Cerebellar cortex (tissue), 1 donor: ENCODE measurements at regions not wholly inside any gene's neighbourhood (a gene's known extent, or its start where the extent isn't known, plus 50 kb on each side); places are given as distances from the start of the nearest gene placed in this dataset.

Experiments used
- DNase-seq: peaks from one replicate; pipeline ENCODE4 v3.0.0-alpha.2; 2015; ENCODE audit warnings: low spot score

- no peak for DNase-seq
Observed at GRCh38 chr4:11628093-11628725, 199.5 kb upstream of the HS3ST1 start.

- DNase-seq, result no peak
Observed at GRCh38 chr4:11626066-11626465, 197.4 kb upstream of the HS3ST1 start.

GRCh38 chr4:11625211-11625610 lies 196.5 kb upstream of the HS3ST1 start:
- DNase-seq, result no peak

GRCh38 chr4:11624370-11624769 lies 195.7 kb upstream of the HS3ST1 start:
- no peak for DNase-seq

GRCh38 chr4:11623726-11624037 lies 195.0 kb upstream of the HS3ST1 start:
- DNase-seq, result peak; percentile 23

GRCh38 chr4:11622961-11623725 lies 194.4 kb upstream of the HS3ST1 start:
- no peak for DNase-seq

GRCh38 chr4:11620861-11621260 lies 192.2 kb upstream of the HS3ST1 start:
- DNase-seq, result no peak

GRCh38 chr4:11618666-11619282 lies 190.1 kb upstream of the HS3ST1 start:
- DNase-seq, result no peak

GRCh38 chr4:11616856-11617255 lies 188.2 kb upstream of the HS3ST1 start:
- DNase-seq, result no peak

GRCh38 chr4:11615601-11616000 lies 186.9 kb upstream of the HS3ST1 start:
- no peak for DNase-seq

GRCh38 chr4:11614426-11614825 lies 185.7 kb upstream of the HS3ST1 start:
- no peak for DNase-seq

- DNase-seq, result no peak
Observed at GRCh38 chr4:11611868-11612267, 183.2 kb upstream of the HS3ST1 start.

GRCh38 chr4:11609751-11610150 lies 181.1 kb upstream of the HS3ST1 start:
- no peak for DNase-seq

GRCh38 chr4:11608992-11609391 lies 180.3 kb upstream of the HS3ST1 start:
- no peak for DNase-seq

GRCh38 chr4:11606078-11606477 lies 177.4 kb upstream of the HS3ST1 start:
- no peak for DNase-seq

GRCh38 chr4:11605597-11605996 lies 176.9 kb upstream of the HS3ST1 start:
- no peak for DNase-seq

GRCh38 chr4:11604821-11605220 lies 176.1 kb upstream of the HS3ST1 start:
- no peak for DNase-seq

- no peak for DNase-seq
Observed at GRCh38 chr4:11603591-11604194, 175.0 kb upstream of the HS3ST1 start.

- DNase-seq, result no peak
Observed at GRCh38 chr4:11602606-11603340, 174.1 kb upstream of the HS3ST1 start.

- DNase-seq, result no peak
Observed at GRCh38 chr4:11599064-11599463, 170.4 kb upstream of the HS3ST1 start.

- DNase-seq, result no peak
Observed at GRCh38 chr4:11598591-11598990, 169.9 kb upstream of the HS3ST1 start.

GRCh38 chr4:11597506-11597905 lies 168.8 kb upstream of the HS3ST1 start:
- no peak for DNase-seq
